CD4-positive, alpha-beta T cell treated with Interleukin-15 for 4 hours (primary cell): ENCODE measurements at regions not wholly inside any gene's neighbourhood (a gene's known extent, or its start where the extent isn't known, plus 50 kb on each side); places are given as distances from the start of the nearest gene placed in this dataset.

Experiments used
- DNase-seq: peaks from one replicate; pipeline ENCODE4 v3.0.0-alpha.2; 2020; ENCODE audit warnings: low spot score

DNA sequence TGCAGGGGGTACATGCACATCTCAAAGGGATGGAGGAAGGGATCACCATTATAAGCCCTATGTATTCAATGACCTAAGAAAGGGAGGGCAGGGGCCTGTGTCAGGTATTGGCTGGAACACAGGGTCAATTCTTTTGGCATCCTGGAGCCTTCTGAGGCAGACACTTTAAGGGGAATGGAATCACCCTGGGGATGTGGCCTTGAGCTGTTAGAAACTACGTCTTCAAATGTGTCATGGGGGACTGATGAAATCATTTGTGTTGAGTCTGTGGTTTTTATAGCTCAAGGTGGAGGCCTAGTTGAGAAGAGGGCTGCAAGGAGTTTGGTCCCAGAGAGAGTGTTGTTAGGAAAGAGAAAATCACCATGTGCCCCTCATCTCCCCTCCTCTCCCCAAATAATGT lies 206.1 kb upstream of the CELF2 start:
- no peak for DNase-seq

DNA sequence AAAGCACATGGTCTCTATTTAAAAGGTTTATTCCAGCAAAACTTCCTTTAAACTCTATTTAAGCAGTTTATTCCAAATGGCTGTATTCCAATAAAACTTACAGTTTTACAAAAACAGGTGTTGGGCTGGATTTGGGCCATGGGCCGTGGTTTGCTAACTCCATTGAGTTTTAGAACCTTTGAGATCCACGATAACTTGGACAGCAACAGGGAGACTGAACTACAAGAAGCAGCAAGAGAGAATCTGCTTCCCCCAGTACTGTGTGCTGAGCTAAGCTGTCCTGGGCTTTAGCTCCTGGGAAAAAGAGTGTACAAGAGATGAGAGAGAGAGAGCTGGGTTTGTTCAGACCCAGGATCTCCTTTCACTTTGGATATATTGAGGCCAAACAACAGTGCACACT lies 204.0 kb upstream of the CELF2 start:
- DNase-seq = no peak

DNA sequence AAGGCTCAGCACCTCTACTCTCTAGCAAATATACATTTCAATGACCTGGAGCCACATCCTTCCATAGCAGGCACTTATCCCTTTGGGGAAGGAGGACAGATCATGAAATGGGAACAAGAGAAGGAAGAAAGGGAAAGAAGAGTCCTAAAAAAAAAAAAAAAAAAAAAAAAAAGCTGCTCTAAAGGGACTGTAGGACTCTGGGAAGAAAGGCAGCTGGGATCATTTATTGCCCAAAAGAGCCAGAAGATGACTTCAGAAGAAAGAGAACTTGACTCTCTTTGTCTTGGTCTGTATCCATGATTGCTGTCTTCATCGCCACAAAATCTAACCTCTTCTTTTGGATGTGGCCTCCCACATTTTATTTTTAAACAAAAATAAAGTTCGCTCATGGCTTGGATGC lies 203.6 kb upstream of the CELF2 start:
- DNase-seq = no peak

DNA sequence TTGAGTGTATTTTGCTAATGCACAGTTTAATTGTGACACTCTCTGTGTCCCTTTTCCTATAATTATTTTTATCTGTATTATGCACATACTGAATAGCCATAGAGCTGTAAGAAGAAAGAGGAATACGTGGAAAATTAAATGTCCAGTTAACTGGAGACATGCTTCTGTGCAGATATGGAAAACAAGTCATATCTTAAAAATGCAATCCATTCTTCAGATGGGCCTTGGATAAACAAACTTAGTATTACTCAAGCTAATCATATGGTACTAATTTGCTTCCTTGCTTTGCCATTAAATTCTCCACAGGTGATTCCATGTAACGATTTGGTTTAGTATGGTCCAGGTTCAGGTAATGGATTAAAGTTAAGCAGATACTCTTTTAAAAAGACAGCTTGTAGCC lies 201.2 kb upstream of the CELF2 start:
- no peak for DNase-seq

DNA sequence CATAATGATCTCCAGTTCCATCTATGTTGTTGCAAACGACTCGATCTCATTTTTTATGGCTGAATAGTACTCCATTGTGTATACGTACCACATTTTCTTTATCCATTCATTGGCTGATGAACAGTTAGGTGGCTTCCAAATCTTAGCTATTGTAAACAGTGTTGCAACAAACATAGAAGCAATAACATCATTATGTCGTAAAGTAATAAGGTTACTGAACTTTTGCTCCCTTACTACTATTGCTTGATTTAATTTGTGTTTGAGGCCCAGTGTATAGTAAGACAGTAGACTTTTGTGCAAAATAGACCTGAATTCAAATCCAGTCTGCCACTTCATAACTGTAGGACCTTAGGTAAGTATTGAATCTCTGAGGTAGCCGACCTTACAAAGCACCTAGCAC lies 200.1 kb upstream of the CELF2 start:
- no peak for DNase-seq

DNA sequence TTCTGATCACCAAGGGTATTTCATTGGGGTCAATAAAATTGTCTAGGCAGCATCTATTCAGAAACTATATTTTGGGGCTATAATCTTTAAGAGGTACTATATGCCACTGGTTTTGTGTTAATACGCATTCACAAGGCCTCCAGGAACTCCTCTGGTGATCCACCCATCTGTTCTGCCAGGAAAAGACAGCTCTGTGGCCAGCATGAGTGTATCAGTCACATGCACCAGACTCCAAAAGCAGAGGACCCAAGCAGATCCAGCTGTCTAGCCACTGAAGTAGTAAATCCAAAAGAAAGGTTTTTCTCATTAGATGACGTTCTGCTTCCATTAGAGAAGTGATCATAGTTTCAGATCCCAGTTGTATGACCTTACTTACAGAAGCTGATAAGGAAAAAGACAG lies 199.6 kb upstream of the CELF2 start:
- no peak for DNase-seq

DNA sequence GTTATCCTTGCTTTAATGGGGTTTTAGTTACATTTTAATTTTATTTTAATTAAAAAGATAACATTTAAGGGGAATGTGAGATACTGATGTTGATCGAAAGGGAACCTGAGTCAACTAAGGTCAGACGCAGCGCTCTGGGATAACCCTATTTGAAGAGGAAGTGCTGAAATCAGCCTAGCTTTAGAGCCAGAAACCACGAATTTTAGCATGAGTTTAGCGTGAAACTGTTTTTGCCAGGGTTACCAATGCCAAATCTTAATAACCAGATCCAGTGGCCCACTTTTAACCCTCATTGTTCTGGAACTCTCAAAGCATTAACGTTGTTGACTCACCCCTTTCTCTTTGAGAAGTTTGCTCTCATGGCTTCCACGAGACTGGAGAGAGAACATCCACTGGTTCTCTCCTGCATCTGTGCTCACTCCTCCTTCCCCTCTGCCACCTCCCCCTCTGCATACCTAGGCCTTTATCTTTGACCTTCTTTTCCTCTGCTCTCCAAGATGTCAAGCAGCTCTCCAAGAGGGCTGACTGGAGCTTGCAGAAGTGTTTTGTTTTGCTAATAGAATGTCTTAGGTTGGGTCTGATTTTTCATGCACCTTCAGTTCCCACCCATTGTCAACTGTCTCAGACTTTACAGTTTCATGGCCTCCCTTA lies 198.3 kb upstream of the CELF2 start:
- DNase-seq = no peak

DNA sequence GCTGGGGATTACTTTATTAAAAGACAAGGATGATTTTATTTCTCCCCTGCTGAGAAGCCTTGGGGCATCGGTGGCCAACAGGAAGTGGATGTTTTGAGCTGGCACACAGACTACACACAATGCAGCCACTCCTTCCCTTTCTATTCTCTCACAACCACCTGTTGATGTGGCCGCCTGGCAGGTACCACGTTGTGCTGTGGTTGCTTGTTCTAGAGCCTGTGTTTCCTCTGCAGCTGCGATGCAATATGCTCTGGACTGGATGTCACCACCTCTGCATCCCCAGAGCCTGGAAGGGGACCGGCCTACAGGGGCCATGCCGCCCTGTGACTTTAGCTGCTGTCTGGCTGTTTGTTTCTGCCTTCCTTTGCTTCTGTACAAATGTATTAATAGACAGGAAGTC lies 195.7 kb upstream of the CELF2 start:
- DNase-seq = no peak

DNA sequence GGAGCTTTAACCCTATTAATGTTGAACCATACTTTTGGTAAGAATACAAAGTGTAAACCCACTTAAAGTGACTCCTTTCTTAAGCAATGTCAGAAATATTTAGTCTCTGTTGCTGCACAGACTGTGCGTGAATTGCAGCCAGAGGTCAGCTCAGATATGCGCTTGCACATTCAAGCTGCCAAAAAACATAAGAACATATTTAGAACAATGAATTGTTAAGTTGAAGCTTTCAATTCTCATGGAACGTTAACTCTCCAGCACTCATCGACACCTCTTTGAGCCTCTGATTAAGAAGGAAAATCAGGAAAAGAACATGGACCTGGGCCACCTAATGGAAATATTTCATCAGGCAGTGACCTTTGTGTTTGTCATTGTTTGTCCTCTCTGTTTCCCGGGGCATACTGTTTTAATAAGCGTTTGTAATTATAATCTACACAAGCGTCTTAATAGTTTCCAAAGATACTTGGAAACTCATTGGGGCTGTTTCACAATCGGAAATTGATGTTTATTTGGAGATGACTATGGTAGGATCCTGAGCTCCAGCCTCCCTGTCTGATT lies 193.0 kb upstream of the CELF2 start:
- DNase-seq = no peak

DNA sequence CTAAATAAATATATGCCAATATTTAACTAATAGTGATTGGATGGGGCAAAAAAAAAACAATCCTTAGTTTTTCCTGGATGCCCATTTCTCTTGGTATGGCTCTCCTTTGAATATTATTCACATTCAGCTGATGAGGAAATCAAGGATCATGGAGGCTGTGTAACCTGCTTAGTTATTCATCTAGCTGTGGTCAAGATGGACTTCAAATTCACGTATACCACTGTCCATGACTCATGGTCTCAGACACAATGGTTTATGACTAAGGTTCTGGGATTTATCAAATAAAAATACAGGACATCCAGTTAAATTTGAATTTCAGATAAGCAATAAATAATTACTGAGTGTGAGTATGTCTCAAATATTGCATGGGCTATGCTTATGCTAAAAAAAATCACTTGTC lies 191.5 kb upstream of the CELF2 start:
- DNase-seq = no peak

DNA sequence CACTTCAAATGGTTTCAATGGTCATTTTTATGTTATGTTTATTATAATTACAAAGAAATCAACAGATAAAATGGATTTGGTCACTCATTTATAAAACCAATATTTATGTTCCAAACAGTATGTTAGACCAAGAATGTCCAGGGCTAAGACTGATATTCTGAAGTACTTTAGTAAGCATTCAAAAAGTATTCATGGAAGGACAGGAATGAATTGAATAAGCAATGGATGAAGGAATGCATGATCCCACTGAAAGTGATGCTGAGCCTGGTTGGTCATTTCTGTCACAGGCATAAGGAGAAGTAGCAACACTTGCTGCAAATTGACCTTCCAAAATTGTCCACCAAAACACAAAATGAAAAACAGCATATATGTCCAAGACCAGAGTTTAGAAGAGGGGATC lies 189.0 kb upstream of the CELF2 start:
- DNase-seq = no peak

DNA sequence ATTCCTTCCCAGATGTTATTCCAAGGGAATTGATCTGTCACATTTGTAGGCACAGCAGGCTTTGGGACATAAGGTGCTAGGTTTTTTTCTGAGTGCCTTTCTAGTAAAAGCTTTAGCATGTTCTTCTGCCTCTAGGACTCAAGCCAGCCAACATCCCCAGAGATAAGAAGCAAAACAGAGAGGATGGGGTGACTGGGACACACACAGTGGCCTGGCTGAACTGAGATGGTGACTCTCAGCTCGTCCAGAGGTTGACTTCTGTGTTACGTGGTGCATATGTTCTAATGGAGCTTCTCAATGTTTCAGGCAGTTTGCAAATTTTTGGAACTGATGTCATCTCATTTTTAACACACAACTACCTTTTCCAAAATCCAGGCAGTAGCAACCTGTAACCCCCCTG lies 188.1 kb upstream of the CELF2 start:
- no peak for DNase-seq

DNA sequence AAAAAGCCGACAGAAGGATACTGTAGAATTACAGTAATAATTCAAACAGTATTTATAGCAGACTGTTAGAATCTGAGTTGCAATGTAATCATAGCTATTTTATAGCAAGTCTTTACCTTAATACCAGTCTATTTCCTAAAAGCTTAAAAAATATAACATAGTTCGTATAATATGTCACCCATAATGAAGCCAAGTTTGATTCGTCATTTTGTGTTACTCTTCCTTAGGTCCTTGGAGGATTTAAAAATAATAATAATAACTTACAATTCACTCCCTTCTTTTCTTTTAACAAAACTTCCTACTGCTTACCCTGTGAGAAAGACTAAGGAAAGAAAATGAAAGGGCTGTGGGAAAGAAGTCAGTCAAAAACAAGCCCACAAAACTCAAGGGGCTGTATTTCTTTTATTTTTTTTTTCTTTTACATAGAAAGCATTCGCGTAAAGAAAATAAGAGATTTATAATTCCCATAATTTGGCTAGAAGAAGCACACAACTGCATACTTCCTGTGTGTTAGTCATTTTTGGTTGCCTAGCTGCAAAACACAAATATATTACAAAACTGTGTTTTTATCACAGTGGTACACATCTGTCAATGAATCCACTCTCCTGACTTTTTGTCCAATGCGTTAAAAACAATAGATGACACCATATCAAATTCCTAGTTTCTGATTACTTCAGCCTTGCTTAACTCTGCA lies 187.2 kb upstream of the CELF2 start:
- DNase-seq = no peak

DNA sequence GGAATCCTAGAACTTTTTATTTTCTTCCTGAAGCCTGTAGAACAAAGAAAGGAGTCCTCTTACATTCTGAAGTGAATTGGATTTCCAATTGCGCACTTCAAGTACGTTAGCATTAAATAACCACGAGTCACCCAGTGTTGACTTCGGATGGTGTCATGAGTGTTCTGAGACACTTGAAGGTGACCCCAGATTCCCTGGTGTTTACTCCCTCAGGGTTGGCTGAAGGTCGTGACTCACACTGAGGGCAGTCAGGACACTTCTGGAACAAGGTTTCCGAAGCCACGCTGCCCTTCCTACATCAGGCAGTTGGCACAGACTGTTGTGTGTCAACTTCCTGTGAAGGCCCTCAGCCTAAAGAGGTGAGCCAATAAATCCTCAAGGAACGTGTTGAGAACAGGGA lies 186.6 kb upstream of the CELF2 start:
- no peak for DNase-seq

DNA sequence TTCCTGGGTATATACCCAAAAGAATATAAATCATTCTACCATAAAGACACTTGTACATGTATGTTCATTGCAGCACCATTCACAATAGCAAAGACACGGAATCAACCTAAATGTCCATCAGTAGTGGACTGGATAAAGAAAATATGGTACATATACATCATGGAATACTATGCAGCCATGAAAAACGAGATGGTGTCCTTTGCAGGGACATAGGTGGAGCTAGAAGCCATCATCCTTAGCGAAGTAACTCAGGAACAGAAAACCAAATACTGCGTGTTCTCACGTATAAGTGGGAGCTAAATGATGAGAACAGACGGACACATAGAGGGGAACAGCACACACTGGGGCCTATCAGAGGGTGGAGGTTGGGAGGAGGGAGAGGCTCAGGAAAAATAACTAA lies 183.7 kb upstream of the CELF2 start:
- DNase-seq = no peak

DNA sequence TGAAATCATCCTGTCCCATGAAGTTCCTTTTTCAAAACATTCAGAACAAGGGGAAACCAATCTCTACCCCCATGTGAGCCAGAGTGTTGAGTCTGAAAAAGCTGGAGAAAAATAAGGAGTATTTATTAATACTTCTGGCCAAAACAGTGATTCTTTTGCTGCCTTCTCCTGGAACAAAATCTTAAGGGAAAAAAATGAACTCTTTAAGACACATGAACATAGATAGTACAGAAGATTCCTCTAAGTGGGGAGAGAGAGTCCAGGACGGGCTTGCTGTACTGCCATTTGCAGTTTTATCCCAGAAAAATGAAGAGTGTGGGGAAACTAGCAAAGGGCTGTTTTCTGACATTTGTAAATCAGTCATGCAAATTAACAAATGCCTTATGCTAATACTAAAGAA lies 173.4 kb upstream of the CELF2 start:
- DNase-seq = no peak

DNA sequence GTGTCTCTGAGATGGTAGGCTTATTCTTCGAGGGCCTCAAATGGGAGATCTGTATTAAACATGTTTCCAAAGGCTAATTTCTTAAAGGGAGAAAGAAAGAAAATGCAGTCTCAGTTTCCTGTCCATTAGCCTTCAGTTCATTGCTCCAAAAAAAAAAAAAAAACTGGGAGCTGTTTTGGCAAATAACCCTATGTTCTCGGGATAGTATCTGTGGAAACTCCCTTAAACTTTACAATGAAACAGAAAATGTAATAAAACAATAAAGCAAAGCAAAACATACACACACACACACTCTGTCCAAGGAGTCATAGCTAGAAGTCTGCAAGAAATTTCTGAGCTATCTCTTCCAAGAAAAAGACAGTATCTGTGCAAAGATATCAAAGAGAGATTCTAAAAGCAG lies 172.5 kb upstream of the CELF2 start:
- no peak for DNase-seq

DNA sequence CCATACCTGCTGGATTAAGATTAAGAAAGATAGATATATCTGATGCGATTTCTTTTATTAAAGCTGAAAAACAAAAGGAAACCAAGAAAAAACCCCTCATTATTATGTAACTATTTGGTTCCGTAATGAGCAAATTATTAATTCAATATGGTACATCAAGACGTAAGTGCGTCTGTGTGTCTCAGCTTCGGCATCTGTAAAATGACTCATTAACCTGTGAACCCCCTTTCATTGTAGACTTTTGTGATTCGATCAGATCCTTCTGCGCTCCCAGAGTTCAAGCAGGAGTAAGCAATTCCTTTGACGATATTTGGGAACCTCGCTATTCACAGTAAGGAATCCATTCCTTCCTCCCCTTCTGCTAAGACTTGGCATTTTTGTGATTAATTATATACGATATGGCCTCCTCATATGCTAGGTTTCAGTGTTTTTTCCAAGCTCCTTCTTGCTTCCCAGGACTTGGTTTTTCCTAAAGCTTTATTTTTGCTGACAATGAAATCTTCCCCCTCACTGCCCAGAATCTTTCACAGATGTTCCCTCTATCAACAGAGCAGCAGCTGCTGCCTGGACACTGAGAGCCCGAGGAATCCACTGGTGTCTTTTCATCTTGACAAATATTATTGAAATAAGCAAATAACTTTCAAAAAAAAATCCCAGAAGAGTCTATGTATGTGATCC lies 171.7 kb upstream of the CELF2 start:
- no peak for DNase-seq

DNA sequence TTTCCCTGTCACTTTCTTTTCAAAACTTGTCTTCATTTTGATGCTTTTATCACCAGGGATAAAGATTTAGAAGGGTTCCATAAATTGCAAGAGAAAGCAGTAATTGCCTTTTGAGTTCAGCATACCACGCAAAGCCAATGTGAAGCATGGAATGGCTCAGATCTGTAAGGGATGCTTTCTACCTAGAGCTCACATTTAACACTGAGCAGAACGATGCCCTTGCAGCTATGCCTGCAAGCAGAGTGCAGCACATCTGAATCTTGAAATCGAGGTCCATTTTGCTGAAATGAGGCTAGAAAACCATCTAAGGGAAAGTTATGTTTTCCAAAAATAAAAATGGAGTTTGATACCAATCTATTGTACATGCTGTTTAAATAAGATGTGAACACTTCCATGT lies 171.2 kb upstream of the CELF2 start:
- no peak for DNase-seq

DNA sequence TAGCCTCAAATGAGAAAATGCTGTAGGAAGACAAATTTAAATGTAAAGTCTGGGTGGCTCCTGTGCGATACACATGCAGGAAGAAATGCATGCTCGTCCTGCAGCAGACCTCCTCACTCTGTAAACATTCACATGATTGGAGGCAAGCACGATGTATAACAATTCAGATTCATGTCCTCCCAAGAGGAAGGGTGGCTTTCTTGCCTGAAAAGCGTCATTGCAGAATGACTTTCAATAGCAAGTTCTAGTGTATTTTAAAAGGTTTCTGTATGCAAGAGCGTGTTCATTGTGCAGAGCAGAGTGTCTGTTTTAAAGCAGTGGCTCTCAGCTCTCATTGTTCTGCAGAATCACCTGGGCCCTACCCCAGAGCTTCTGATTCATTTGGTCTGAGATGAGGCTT lies 170.3 kb upstream of the CELF2 start:
- DNase-seq = no peak

DNA sequence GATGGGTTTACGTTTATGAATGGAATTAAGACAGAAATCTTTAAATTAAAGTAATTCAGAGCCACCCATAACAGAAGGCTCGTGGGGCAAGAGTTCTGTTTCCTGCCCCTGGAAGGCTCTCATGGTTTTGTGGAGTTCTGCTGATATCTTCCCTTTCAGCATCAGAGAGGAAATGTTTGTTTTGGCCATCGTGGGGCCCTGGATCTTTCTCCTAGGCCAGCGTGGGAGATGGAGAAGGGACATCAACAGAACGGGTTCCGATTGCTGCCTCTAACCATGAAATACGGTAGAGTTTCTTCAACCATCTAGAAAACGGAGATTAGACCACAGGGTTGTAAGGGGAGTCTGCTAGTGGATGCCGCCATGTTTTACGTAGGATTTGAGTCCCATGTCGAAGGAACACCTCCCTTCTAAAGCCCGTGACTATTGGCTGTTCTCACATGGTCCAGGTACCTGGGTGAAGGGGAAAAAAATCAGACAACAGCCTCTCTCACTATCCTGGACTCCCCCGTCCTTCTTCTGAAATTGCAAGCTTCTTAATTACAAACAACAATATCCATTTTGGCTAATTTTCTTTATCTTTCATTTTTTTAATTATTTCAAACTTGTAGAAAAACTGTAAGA lies 169.1 kb upstream of the CELF2 start:
- no peak for DNase-seq

DNA sequence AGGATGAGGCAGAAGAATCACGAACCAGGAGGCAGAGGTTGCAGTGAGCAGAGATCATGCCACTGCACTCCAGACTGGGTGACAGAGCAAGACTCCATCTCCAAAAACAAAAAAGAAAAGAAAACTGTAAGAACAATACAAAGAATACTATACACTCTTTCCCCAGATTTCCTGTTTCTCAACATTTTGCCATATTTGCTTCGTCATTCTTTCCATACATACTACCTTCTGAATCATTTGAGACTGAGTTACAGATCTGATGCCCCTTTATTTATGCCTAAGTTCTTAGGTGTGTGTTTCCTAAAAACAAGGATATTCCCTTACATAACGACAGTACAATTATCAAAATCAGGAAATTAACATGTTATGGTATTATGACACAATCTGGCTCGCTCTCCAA lies 168.4 kb upstream of the CELF2 start:
- no peak for DNase-seq

DNA sequence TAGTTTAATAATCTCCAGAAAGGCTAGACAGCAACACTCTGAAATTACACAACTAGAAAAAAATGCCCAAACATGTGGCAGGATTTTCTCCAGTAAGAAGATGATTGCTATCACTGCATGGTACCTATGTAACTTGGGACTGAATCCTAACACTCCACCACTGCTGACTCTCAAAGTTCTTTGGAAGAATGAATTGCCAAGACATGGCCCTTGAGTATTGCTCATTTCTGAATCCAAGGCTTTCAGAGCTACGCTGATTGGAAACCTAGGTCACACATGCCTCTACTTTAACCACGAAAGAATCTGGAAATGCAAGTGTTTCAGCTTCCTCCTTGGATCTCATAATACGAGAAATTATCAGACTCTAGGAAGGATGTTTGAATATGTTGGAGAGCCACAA lies 167.5 kb upstream of the CELF2 start:
- DNase-seq = no peak
